ENCODE measurements at regions not wholly inside any gene's neighbourhood (a gene's known extent, or its start where the extent isn't known, plus 50 kb on each side); places are given as distances from the start of the nearest gene placed in this dataset.

- TF ChIP-seq, protein P1, sequence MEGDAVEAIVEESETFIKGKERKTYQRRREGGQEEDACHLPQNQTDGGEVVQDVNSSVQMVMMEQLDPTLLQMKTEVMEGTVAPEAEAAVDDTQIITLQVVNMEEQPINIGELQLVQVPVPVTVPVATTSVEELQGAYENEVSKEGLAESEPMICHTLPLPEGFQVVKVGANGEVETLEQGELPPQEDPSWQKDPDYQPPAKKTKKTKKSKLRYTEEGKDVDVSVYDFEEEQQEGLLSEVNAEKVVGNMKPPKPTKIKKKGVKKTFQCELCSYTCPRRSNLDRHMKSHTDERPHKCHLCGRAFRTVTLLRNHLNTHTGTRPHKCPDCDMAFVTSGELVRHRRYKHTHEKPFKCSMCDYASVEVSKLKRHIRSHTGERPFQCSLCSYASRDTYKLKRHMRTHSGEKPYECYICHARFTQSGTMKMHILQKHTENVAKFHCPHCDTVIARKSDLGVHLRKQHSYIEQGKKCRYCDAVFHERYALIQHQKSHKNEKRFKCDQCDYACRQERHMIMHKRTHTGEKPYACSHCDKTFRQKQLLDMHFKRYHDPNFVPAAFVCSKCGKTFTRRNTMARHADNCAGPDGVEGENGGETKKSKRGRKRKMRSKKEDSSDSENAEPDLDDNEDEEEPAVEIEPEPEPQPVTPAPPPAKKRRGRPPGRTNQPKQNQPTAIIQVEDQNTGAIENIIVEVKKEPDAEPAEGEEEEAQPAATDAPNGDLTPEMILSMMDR (IDR thresholded peaks at IDR 0.05; ENCODE audit: poor library complexity), result no peak
- no peak for TF ChIP-seq EZH2 (IDR thresholded peaks at IDR 0.05; ENCODE audit: borderline replicate concordance)
Measured at GRCh38 chr4:187477224-187477623, 518.3 kb upstream of the ZFP42 start.

Measured in hepatocyte (in vitro differentiated cells).